ENCODE measurements at regions not wholly inside any gene's neighbourhood (a gene's known extent, or its start where the extent isn't known, plus 50 kb on each side); places are given as distances from the start of the nearest gene placed in this dataset.

GRCh38 chr14:36056845-36057244 is 119.7 kb downstream of the PTCSC3 start:
- H3K27me3 Mint-ChIP-seq = peaks cover 55% of the 10 kb centered on the region
- no peaks in the 10 kb centered on the region for H3K36me3 Mint-ChIP-seq (ENCODE audit: low read depth)
- DNase-seq (no peak), ATAC-seq (no peak)
- peaks cover 3% of the 10 kb centered on the region for H3K4me1 Mint-ChIP-seq
- no peak overlapping the region for H3K4me3 Mint-ChIP-seq
- no peak overlapping the region for H3K27ac Mint-ChIP-seq
- H3K9me3 ChIP-seq (ENCODE audit: control insufficient read depth, low read length, poor library complexity, severe bottlenecking) = no peaks in the 10 kb centered on the region

- H3K4me3 Mint-ChIP-seq = no peak overlapping the region
- peaks cover 3% of the 10 kb centered on the region for H3K4me1 Mint-ChIP-seq
- peaks cover 48% of the 10 kb centered on the region for H3K27me3 Mint-ChIP-seq
- H3K36me3 Mint-ChIP-seq (ENCODE audit: low read depth) = no peaks in the 10 kb centered on the region
- ATAC-seq (no peak), DNase-seq (no peak)
- no peaks in the 10 kb centered on the region for H3K9me3 ChIP-seq (ENCODE audit: control insufficient read depth, low read length, poor library complexity, severe bottlenecking)
- no peak overlapping the region for H3K27ac Mint-ChIP-seq
Observed at GRCh38 chr14:36055681-36056225, 120.8 kb downstream of the PTCSC3 start.

- no peak overlapping the region for H3K4me3 Mint-ChIP-seq
- no peaks in the 10 kb centered on the region for H3K36me3 Mint-ChIP-seq (ENCODE audit: low read depth)
- DNase-seq (no peak), ATAC-seq (no peak)
- peaks cover 48% of the 10 kb centered on the region for H3K27me3 Mint-ChIP-seq
- H3K27ac Mint-ChIP-seq = no peak overlapping the region
- peaks cover 3% of the 10 kb centered on the region for H3K4me1 Mint-ChIP-seq
- no peaks in the 10 kb centered on the region for H3K9me3 ChIP-seq (ENCODE audit: control insufficient read depth, low read length, poor library complexity, severe bottlenecking)
Observed at GRCh38 chr14:36055052-36055378, 121.5 kb downstream of the PTCSC3 start.

- ATAC-seq = no peak
- no peak overlapping the region for H3K4me3 Mint-ChIP-seq
- DNase-seq = no peak
- no peaks in the 10 kb centered on the region for H3K36me3 Mint-ChIP-seq (ENCODE audit: low read depth)
- H3K4me1 Mint-ChIP-seq = peaks cover 3% of the 10 kb centered on the region
- H3K27me3 Mint-ChIP-seq = peaks cover 48% of the 10 kb centered on the region
- H3K27ac Mint-ChIP-seq = no peak overlapping the region
- H3K9me3 ChIP-seq (ENCODE audit: control insufficient read depth, low read length, poor library complexity, severe bottlenecking) = no peaks in the 10 kb centered on the region
Observed at GRCh38 chr14:36054353-36055051, 122.0 kb downstream of the PTCSC3 start.

- Mint-ChIP-seq H3K4me1 (peaks cover 3% of the 10 kb centered on the region), H3K27me3 (peaks cover 47% of the 10 kb centered on the region)
Observed at GRCh38 chr14:36052681-36053080, 123.8 kb downstream of the PTCSC3 start.

GRCh38 chr14:36052063-36052462 is 124.5 kb downstream of the PTCSC3 start:
- Mint-ChIP-seq H3K4me3 (no peak overlapping the region), H3K36me3 (ENCODE audit: low read depth) (no peaks in the 10 kb centered on the region), H3K4me1 (peaks cover 3% of the 10 kb centered on the region), H3K27ac (no peak overlapping the region), H3K27me3 (peaks cover 48% of the 10 kb centered on the region)
- DNase-seq (no peak), ATAC-seq (no peak)
- no peaks in the 10 kb centered on the region for H3K9me3 ChIP-seq (ENCODE audit: control insufficient read depth, low read length, poor library complexity, severe bottlenecking)

More at GRCh38 chr14:36052681-36053080, 123.8 kb downstream of the PTCSC3 start:
- Mint-ChIP-seq H3K27ac (no peak overlapping the region), H3K36me3 (ENCODE audit: low read depth) (no peaks in the 10 kb centered on the region), H3K4me3 (no peak overlapping the region)
- DNase-seq = no peak
- ATAC-seq = no peak
- H3K9me3 ChIP-seq (ENCODE audit: control insufficient read depth, low read length, poor library complexity, severe bottlenecking) = no peaks in the 10 kb centered on the region

GRCh38 chr14:36048667-36049066 is 127.9 kb downstream of the PTCSC3 start:
- DNase-seq = no peak
- ATAC-seq = no peak
- Mint-ChIP-seq H3K4me1 (no peaks in the 10 kb centered on the region), H3K36me3 (ENCODE audit: low read depth) (no peaks in the 10 kb centered on the region), H3K4me3 (no peak overlapping the region), H3K27ac (no peak overlapping the region), H3K27me3 (peaks cover 37% of the 10 kb centered on the region)
- no peaks in the 10 kb centered on the region for H3K9me3 ChIP-seq (ENCODE audit: control insufficient read depth, low read length, poor library complexity, severe bottlenecking)

GRCh38 chr14:36047912-36048311 is 128.6 kb downstream of the PTCSC3 start:
- DNase-seq (no peak), ATAC-seq (no peak)
- no peaks in the 10 kb centered on the region for H3K9me3 ChIP-seq (ENCODE audit: control insufficient read depth, low read length, poor library complexity, severe bottlenecking)
- Mint-ChIP-seq H3K4me1 (no peaks in the 10 kb centered on the region), H3K4me3 (no peak overlapping the region), H3K36me3 (ENCODE audit: low read depth) (no peaks in the 10 kb centered on the region), H3K27me3 (peaks cover 37% of the 10 kb centered on the region), H3K27ac (no peak overlapping the region)

GRCh38 chr14:36035675-36036074 is 140.8 kb downstream of the PTCSC3 start:
- no peak overlapping the region for H3K4me3 Mint-ChIP-seq
- peaks cover 2% of the 10 kb centered on the region for H3K36me3 Mint-ChIP-seq (ENCODE audit: low read depth)
- no peak for ATAC-seq

GRCh38 chr14:36028665-36029064 is 147.9 kb downstream of the PTCSC3 start:
- Mint-ChIP-seq H3K36me3 (ENCODE audit: low read depth) (peaks cover 4% of the 10 kb centered on the region), H3K4me1 (peaks cover 3% of the 10 kb centered on the region)
- no peak for DNase-seq

More at GRCh38 chr14:36035675-36036074, 140.8 kb downstream of the PTCSC3 start:
- Mint-ChIP-seq H3K27ac (no peak overlapping the region), H3K4me1 (no peaks in the 10 kb centered on the region), H3K27me3 (no peaks in the 10 kb centered on the region)
- DNase-seq = no peak
- no peaks in the 10 kb centered on the region for H3K9me3 ChIP-seq (ENCODE audit: control insufficient read depth, low read length, poor library complexity, severe bottlenecking)

GRCh38 chr14:36028218-36028617 is 148.3 kb downstream of the PTCSC3 start:
- Mint-ChIP-seq H3K36me3 (ENCODE audit: low read depth) (peaks cover 4% of the 10 kb centered on the region), H3K27ac (no peak overlapping the region), H3K4me3 (no peak overlapping the region), H3K27me3 (peaks cover 7% of the 10 kb centered on the region), H3K4me1 (peaks cover 3% of the 10 kb centered on the region)
- ATAC-seq (no peak), DNase-seq (no peak)
- no peaks in the 10 kb centered on the region for H3K9me3 ChIP-seq (ENCODE audit: control insufficient read depth, low read length, poor library complexity, severe bottlenecking)

More at GRCh38 chr14:36028665-36029064, 147.9 kb downstream of the PTCSC3 start:
- no peak overlapping the region for H3K4me3 Mint-ChIP-seq
- ATAC-seq = no peak
- H3K27ac Mint-ChIP-seq = no peak overlapping the region
- peaks cover 7% of the 10 kb centered on the region for H3K27me3 Mint-ChIP-seq
- H3K9me3 ChIP-seq (ENCODE audit: control insufficient read depth, low read length, poor library complexity, severe bottlenecking) = no peaks in the 10 kb centered on the region

GRCh38 chr14:36027354-36027753 is 149.2 kb downstream of the PTCSC3 start:
- H3K9me3 ChIP-seq (ENCODE audit: control insufficient read depth, low read length, poor library complexity, severe bottlenecking) = no peaks in the 10 kb centered on the region
- ATAC-seq (no peak), DNase-seq (no peak)
- H3K36me3 Mint-ChIP-seq (ENCODE audit: low read depth) = peaks cover 4% of the 10 kb centered on the region
- H3K4me3 Mint-ChIP-seq = no peak overlapping the region
- H3K27ac Mint-ChIP-seq = no peak overlapping the region
- peaks cover 3% of the 10 kb centered on the region for H3K4me1 Mint-ChIP-seq
- peaks cover 7% of the 10 kb centered on the region for H3K27me3 Mint-ChIP-seq

- H3K36me3 Mint-ChIP-seq (ENCODE audit: low read depth) = no peaks in the 10 kb centered on the region
- no peak for ATAC-seq
Observed at GRCh38 chr14:36022765-36023410, 153.6 kb downstream of the PTCSC3 start.

More at GRCh38 chr14:36022765-36023410, 153.6 kb downstream of the PTCSC3 start:
- H3K27me3 Mint-ChIP-seq = peaks cover 7% of the 10 kb centered on the region
- no peak overlapping the region for H3K27ac Mint-ChIP-seq
- H3K4me3 Mint-ChIP-seq = no peak overlapping the region
- no peak for DNase-seq
- no peaks in the 10 kb centered on the region for H3K9me3 ChIP-seq (ENCODE audit: control insufficient read depth, low read length, poor library complexity, severe bottlenecking)
- H3K4me1 Mint-ChIP-seq = peaks cover 12% of the 10 kb centered on the region

Data from T-helper 17 cell (primary cell).